RCC 7860 (cell line): ENCODE measurements at regions not wholly inside any gene's neighbourhood (a gene's known extent, or its start where the extent isn't known, plus 50 kb on each side); places are given as distances from the start of the nearest gene placed in this dataset.
A peak's percentile ranks its signal among the peaks of the same experiment; 100 is the strongest.

ENCODE experiments used
- DNase-seq: peaks from one replicate; pipeline ENCODE4 v3.0.0-alpha.2; 2015; ENCODE audit warnings: low spot score
- FAIRE-seq: peaks from 2 replicates; lab custom pipeline; 2012; peaks lifted over from hg19 to GRCh38; lab: Jason Lieb, UNC

DNA sequence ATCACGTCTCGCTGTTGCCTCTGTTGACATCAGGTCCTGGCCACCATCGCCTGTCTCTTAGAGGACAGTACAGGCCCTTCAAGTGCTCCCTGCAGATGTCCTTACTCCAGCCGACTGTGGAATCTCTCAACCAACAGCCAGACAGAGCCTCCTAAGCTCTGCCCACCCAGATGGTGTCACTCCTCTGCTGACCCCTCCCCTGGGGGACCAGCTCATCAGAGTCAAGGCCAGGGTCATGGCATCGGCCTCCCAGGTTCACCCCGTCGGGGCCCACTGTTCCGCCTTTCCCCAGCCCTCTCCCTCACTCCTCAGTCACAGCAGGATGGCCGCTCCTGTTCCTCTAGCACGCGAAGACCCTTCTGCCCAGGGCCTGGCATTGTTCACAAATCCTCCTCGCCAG is 157.3 kb upstream of the TMEM132C start:
- FAIRE-seq (no peak), DNase-seq (no peak)

DNA sequence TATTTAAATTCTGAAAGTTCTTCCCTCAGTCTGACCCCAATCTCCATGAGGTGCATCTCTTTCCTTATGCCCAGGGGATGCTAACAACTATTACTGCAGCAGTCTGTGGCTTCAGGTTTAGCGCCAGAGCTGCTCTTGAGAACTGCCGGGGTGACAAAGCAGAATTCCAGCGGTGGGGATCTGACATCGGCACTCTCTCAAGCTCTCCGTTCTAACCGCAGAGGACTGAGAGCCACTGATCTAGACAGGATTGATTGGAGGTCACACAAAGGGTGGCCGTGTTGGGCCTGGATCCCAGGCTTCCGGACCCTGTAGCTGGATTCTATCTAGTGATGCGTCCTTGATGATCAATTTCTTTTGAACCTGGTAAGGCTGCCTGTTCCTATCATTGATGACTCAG is 155.6 kb upstream of the TMEM132C start:
- DNase-seq (no peak), FAIRE-seq (no peak)

DNA sequence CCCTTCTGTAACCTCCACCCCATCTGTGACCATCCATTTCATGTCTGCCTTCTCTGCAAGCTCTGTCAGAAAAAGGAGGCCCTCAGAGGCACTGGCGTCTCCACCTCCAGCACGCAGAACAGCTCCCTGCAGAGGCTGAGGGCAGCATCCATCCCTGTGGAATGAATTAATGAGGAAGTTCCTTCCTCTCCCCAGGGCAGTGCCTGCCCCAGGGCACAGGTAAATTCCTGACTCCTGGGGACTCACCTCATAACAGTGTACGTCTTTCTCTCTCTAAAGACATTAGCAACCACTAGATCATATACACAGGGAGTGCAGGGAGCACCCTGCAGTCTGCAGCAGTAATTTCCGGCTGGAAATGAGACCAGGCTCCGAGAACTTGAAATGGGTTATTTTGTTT is 155.0 kb upstream of the TMEM132C start:
- DNase-seq (no peak), FAIRE-seq (no peak)

DNA sequence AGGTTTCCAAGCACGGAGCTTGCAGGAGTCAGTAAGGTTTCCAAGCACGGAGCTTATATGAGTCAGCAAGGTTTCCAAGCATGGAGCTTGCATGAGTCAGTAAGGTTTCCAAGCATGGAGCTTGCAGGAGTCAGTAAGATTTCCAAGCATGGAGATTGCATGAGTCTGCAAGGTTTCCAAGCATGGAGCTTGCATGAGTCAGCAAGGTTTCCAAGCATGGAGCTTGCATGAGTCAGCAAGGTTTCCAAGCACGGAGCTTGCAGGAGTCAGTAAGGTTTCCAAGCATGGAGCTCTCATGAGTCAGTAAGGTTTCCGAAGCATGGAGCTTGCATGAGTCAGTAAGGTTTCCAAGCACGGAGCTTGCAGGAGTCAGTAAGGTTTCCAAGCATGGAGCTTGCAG is 153.7 kb upstream of the TMEM132C start:
- DNase-seq (peak; percentile 52), FAIRE-seq (peak; percentile 91)

DNA sequence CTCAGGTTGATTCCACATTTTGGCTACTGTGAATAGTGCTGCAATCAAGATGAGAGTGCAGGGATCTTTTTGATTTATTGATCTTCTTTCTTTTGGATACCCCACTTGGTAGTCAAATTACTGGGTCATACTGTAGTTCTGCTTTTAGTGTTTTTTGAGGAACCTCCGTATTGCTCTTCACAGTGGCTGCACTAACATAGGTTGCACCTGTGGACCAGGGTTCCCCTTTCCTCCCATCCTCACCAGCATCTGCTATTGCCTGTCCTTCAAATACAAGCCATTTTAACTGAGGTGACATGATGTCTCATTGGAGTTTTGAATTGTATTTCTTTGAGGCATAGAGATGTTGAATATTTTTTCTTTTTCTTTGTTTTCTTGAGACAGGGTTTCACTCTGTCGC is 152.5 kb upstream of the TMEM132C start:
- FAIRE-seq: no peak
- DNase-seq: no peak

DNA sequence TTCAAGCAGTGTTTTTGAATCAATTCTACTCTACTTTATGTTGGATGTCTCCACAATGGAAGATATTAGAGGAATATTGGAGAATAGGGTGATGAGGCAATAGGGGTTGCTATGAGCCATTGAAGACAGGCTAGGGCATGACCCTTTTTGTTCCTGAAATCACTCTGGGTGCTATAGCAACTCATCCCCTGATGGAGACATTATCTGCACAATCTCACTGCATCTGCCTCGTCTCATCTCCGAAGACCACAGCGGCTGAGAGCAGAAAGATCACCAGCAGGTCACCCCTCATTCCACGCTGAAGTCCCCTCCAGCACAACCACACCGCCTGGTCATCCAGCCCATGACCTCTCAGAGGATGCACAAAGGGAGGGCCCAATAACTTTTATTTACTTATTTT is 150.4 kb upstream of the TMEM132C start:
- FAIRE-seq: no peak
- no peak for DNase-seq

DNA sequence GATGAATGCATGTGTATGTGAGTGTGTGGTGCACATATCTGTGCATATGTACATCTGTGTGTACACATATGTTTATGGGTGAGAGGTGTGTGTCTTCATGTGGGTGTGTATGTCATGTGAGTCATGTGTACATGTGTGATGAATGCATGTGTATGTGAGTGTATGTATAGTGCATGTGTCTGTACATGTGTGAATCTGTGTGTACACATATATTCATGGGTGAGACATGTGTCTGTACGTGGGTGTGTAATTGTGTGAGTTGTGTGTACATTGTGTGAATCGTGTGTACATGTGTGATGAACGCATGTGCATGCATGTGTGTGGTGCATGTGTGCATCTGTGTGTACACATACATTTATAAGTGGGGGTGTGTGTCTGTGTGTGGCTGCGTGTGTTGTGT is 146.9 kb upstream of the TMEM132C start:
- FAIRE-seq (no peak), DNase-seq (no peak)

DNA sequence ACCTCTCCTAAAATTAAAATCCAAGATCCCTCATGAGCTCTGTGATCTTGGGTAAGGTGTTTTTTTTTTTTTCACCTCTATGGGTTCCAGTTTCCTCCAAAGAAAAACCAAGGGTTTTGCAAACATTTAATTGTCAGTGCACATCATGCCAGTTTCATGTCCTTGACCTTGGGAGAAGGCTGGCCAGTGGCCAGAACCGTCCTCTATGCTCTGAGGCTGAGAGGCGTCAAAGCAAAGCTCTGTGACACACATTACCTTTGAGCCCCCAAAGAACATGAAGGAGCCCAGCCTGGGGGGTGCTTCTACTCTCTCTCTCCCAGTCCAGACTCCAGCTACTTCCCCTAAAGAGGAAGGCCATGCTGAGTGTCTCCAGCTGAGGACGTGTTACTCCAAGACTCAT is 145.5 kb upstream of the TMEM132C start:
- FAIRE-seq: no peak
- DNase-seq: no peak

DNA sequence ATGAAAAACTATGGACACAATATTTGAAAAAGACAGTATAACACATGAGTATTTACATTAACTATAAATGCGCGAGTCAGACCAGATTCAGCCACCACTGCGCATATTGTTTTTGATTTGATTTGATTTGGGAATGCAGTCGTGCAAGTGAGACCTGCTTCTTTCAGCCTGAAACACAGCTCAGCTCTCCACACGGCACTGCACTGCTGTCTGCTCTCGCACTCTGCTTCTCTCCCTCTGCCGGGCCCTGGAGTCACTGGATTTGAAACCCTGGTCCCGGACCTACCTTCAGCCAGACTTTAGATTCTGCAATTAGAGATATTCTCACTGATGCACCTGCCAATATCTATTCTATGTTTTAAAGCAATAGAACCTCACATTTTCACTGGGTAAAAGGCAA is 143.9 kb upstream of the TMEM132C start:
- no peak for FAIRE-seq
- DNase-seq: no peak

DNA sequence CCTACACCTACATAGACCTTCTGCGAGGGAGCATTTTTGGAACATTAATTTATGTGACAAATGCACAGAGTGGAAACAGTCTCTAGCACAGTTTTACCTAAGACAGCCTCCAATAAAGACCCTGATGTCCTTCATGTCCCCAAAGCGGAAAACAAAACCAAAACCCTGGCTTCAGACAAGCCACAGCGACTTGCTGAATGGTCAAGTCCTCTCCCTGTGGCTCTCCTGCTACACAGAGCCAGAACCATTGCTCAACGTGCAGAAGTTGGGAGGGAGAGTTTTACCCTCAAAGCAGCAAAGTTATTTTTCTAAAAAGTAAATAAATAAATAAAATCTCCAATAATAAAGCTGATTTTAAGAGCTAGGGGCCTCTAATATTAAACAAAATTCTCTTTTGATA is 135.0 kb upstream of the TMEM132C start:
- DNase-seq: no peak
- no peak for FAIRE-seq

DNA sequence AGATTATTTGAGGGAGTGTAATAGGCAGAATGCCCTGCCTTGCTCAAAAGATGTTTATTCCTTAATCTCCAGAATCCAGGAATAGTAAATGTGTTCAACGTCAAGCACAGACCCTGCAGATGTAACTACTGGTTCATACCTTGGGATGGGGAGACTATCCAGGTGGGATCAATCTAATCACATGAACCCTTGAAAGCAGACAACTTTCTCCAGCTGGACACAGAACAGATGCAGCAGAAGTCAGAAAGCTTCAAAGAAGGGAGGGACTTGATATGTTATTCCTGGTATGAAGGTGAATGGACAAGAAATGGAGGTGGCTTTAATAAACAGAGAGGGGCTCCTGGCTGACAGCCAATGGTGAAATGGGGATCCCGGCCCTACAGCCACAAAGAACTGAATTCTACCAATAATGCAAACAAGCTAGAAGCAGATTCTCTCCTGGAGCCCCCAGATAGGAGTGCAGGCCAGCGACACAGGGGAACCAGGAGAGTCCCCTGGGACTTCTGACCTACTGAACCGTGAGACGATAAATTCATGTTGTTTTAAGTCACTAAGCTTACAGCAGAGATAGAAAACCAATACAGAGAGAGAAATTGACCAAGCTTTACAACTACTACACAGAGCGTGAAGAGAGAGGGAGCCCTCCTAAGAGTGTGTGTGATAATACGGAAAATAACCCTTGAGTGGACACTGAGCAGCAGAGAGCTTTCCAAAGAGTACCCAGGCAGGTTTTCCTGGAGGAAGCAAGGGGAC is 133.5 kb upstream of the TMEM132C start:
- DNase-seq (no peak), FAIRE-seq (no peak)

DNA sequence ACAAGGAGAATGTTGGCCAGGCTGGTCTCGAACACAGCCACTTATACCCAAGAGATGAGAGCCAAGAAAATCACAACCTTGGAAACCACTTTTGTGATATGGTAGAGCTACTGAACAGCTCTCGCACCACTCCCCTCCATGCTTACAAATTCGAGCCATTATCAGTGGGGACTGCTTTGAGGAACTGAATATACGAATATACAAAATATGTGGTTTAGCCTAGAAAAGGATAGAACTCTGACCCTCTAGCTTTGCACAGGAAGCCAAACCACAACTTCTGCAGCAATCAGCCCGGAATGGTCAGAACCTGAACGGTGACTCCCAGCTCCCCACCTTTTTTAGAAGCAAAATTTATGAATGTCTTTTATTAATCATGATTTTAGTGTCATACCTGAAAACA is 129.8 kb upstream of the TMEM132C start:
- no peak for DNase-seq
- no peak for FAIRE-seq

DNA sequence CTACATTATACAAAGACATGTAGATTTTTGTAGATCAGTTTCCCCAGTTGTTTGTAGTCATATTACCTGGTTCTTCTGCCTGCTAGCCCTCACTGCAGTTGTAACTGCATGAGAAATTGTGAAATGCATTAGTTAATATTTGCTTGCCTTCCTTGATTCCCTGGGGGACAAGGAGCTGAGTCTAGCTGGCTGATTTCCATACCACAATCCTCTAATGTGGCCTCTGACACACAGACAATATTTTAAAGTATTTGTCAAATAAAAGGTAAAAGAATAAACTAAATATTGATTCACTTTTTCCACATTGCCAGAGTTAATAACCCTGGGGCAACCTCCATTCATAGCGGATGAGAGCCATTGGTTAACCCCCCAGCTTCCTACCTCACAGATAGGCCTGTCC is 128.8 kb upstream of the TMEM132C start:
- FAIRE-seq: peak; percentile 83

DNA sequence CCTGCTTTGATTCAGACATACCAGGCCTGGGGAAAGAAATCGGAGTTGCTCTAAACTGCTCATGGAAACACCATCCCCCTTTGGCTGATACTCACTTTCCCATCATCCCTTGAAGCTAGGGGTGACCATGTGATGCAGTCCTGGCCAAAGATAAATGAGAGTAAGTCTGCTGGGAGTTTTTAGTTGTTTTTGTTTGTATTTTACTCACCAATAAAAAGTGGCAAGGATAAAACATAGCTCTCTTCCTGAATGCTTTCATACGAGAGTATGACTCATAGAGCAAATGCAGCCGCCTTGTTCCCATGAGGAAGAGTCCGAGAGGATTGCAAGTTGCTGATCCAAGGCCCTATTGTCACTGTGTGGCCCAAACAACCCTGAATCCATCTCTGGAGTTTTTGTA is 126.4 kb upstream of the TMEM132C start:
- no peak for DNase-seq
- no peak for FAIRE-seq

More for the DNA sequence above, 128.8 kb upstream of the TMEM132C start:
- no peak for DNase-seq

DNA sequence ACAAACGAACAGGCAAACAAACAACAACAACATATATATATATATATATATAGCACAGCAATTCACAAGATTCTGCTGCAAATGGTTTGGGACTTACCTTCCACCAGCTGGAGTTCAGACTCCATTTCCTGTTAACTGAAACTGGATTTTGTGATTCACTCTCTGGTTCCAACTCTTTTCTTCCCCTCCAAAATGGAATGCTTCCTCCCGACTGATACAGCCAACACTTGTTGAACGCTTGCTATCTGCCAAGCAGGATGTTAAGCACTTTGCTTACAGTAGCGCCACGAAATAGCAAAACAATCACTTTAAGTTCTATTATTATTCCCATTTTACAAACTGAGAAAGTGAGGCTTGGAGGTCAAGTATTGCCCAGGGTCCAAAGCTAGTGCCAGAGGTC is 116.0 kb upstream of the TMEM132C start:
- FAIRE-seq (no peak), DNase-seq (no peak)

DNA sequence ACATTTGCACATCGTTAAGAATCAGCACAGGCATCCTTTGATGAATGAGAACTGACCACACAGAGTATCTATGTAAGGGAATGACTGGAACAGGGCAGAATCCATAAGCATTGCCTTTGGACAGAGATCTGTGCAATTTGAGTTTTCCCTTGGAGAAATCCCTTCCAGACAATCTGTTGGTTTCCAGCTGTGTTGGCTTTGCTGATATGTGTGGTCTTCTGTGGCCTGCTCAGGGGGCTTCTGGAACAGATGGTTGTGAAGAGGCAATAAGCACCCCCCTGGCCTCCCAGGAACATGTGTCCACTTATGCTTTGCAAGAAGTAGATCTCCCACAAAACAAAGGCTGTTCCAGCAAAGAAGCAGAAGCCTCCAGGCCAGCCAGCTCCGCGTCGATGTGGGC is 111.4 kb upstream of the TMEM132C start:
- FAIRE-seq: no peak
- DNase-seq: no peak

DNA sequence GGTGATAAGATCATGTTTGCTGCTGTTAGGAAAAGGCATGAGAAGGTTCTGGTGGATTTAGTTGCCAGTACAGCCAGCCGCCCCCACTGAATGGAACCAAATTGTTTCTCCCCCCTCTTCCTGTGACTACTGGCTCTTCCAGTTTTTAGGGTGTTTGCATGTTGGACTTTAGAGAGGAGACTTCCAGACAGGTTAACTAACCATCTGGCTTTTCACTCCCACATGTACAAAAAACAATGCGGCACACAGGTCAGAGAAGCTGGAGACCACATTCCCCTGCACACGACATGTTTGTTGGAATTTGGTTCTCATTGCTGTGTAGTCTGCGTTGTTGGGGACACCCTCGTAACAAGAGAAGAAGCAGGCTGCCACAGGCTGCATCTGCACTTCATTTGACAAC is 103.9 kb upstream of the TMEM132C start:
- no peak for FAIRE-seq
- DNase-seq: no peak

DNA sequence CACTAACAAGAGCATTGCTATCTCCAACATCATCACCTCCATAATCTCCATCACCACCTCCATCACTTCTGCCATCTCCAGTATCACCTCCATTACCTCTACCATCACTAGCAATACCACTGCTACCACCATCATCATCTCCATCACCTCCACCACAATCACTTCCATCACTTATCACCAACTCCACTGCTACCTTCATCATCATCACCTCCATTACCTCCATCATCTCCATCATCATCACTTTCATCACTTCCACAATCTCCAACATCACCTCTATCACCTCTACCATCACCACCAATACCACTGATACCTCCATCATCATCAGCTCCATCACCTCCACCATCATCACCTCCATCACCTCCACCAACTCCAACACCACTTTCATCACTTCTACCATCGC is 102.4 kb upstream of the TMEM132C start:
- FAIRE-seq (no peak), DNase-seq (no peak)

DNA sequence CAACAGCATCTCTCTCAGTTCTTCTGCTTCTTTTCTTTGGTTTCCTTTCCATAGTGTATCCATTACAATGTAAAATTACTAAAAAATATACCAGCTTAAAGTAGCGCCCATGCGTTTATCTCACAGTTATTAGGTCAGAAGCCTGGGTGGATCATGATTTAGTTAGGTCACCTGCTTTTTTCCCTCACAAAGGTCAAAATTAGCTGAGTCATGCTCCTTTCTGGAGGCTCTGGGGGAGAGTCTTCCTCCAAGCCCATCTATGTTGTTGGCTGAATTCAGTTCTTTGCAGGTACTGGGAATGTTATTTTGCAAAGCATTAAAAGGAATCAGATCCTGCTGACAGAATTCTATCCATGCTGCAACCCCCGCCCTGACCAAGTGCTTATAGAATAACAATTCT is 101.6 kb upstream of the TMEM132C start:
- no peak for FAIRE-seq
- no peak for DNase-seq

DNA sequence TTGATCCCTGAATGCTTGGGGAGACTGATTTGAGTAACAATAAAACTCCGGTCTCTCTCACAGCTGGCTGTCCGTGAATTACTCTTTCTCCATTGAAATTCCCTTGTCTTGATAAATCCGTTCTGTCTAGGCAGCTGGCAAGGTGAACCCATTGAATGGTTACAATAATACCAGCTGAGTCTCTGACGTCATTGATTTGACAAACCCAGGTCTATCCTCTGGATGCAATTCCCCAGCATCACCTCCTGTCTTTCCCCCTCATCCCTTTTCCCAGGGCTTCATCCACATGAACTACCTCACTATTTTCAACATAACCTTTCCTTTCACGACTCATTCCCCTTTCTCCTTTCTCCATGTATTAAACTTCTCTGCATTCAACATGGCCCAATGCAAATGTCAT is 98.7 kb upstream of the TMEM132C start:
- no peak for DNase-seq
- no peak for FAIRE-seq

DNA sequence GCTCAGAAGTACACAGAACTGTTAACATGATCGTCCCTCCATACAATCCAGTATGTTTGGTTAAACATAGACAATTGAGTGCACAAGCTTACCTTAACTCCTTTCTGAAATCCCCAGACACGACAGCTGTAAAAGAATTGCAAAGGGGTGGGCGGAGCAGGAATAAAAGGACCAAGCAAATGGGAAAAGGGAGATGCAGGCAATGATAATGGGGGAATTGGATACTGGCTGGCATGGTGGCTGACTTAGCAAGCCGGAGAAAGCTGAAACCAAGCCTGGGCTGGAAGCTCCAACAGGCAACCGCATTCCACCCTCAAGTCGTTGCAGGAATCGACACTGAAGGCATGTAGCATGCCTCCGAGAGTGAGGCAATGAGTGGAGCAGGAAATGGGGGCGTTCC is 96.8 kb upstream of the TMEM132C start:
- DNase-seq (no peak), FAIRE-seq (no peak)

DNA sequence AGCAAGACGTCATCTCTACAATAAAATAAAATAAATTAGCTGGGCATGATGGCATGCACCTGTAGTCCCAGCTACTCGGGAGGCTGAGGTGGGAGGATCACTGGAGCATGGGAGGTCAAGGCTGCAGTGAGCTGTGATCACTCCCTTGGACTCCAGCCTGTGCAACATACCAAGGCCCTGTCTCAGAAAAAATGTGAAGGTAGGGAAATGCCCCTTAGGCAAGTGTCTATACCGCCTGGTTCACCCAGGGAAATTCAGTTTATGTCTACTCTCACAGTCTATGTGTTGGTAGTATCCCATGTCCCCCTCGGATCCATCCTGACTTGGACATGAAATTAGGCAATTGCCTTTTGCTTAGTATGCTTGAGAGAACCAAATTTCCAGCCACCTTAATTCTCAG is 88.4 kb upstream of the TMEM132C start:
- no peak for FAIRE-seq

DNA sequence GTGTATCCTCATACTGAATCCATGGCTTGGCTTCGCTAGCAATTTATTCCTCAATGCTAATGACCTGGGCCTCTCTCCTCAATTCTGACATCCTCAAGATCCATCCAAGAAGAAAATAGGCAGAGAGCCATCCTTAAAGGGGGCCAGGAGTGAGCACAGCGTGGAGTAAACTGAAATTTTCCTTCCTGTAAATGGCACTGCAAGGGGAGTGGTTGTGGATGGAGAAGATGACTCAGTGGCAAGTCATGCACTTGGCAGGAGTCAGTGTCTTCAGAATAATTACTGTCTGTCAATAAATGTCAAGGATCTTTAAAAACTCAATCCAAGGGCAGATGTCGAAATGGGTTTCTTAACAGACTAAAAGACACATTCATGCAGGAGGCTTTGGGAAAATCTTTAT is 88.0 kb upstream of the TMEM132C start:
- DNase-seq: peak; percentile 43

More for the DNA sequence above, 88.4 kb upstream of the TMEM132C start:
- peak; percentile 18 for DNase-seq

More for the DNA sequence above, 88.0 kb upstream of the TMEM132C start:
- peak; percentile 95 for FAIRE-seq
